ENCODE measurements at regions not wholly inside any gene's neighbourhood (a gene's known extent, or its start where the extent isn't known, plus 50 kb on each side); places are given as distances from the start of the nearest gene placed in this dataset.
A peak's percentile ranks its signal among the peaks of the same experiment; 100 is the strongest.

- ChIA-PET POLR2A (interaction anchor here (0.6 kb wide), 1 partner anchor 16 kb away, joined by 4 read pairs; no protein-coding TSS in a partner anchor), CTCF (no interaction called here)
- no peak for DNase-seq
- Histone ChIP-seq H3K4me2 (no peak overlapping the region), H3K9me2 (no peaks in the 10 kb centered on the region), H2AFZ (ENCODE audit: low read depth) (no peak overlapping the region), H3K36me3 (replicated peaks in 1 of 2; ENCODE audit: control insufficient read depth in 1 of 2, insufficient read depth in 2 of 2, low read length in 1 of 2) (no peaks in the 10 kb centered on the region), H3K27me3 (ENCODE audit: insufficient read depth) (no peaks in the 10 kb centered on the region), H3K4me3 (ENCODE audit: low read depth in 2 of 2, low read length in 1 of 2) (no peak overlapping the region), H3K27ac (ENCODE audit: low read depth in 2 of 2, low read length in 1 of 2) (no peak overlapping the region), H3K9me3 (no peaks in the 10 kb centered on the region), H3K4me1 (ENCODE audit: control insufficient read depth in 1 of 2, insufficient read depth in 2 of 2, low read depth in 1 of 2, low read length in 1 of 2) (peaks cover 0 to 14% of the 10 kb centered on the region in 2 experiments; a peak in 2 of 4 replicates), H3K79me2 (ENCODE audit: insufficient read depth) (no peaks in the 10 kb centered on the region), H3K9ac (no peak overlapping the region), H3F3A (replicated peaks; ENCODE audit: insufficient read depth) (peaks cover 6% of the 10 kb centered on the region), H4K20me1 (ENCODE audit: insufficient read depth) (no peaks in the 10 kb centered on the region)
- TF ChIP-seq SIN3A (IDR thresholded peaks at IDR 0.05; ENCODE audit: borderline replicate concordance, low read depth, low read length): no peak
- TF ChIP-seq, protein P1, sequence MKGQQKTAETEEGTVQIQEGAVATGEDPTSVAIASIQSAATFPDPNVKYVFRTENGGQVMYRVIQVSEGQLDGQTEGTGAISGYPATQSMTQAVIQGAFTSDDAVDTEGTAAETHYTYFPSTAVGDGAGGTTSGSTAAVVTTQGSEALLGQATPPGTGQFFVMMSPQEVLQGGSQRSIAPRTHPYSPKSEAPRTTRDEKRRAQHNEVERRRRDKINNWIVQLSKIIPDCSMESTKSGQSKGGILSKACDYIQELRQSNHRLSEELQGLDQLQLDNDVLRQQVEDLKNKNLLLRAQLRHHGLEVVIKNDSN (IDR thresholded peaks at IDR 0.05; ENCODE audit: borderline replicate concordance, low read depth): no peak
- TF ChIP-seq USF2 (IDR thresholded peaks at IDR 0.05; ENCODE audit: borderline replicate concordance, low read depth, low read length): no peak
- TF ChIP-seq TAF1 (IDR thresholded peaks at IDR 0.05; ENCODE audit: borderline replicate concordance, low read depth, low read length): no peak
- TF ChIP-seq JUND (IDR thresholded peaks at IDR 0.05): no peak
- TF ChIP-seq NFIC (IDR thresholded peaks at IDR 0.05; ENCODE audit: borderline replicate concordance): no peak
- no peak for TF ChIP-seq GABPA (IDR thresholded peaks at IDR 0.05; ENCODE audit: low read depth)
- no peak for TF ChIP-seq GATA2 (CRISPR knock-in tag; IDR thresholded peaks at IDR 0.05)
- WGBS (ENCODE audit: low lambda C conversion rate): 93% methylated on average over 9 of the region's 9 CpGs
Observed at GRCh38 chr1:234708700-234709395, 98.9 kb upstream of the IRF2BP2 start.

DNA sequence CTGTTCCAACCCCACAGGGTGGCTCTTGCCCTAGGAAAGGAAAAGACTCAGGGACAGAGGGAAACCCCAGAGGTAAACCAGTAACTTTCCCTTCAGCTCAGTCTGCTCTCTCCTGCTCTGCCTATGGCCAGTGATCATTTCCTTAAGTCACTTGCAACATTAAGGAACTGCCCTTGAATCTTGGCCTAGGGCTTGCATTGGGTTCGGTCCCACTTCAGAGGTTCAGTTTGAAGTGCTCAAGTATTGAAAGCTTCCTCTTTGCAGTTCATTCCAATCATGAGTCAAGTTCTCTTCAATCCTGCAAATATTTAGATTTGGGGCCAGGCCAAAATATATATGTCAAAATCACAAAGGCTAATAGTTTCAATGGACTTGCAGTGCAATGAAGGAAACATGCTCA lies 97.7 kb upstream of the IRF2BP2 start:
- H3F3A ChIP-seq (replicated peaks; ENCODE audit: insufficient read depth): peaks cover 6% of the 10 kb centered on the region
- H3K79me2 ChIP-seq (ENCODE audit: insufficient read depth): no peaks in the 10 kb centered on the region
- 88% methylated on average over 1 of the region's 1 CpG for WGBS (ENCODE audit: low lambda C conversion rate)
- CTCF ChIA-PET: interaction anchor here (1.0 kb wide), 1 partner anchor 11 kb away, joined by 4 read pairs; no protein-coding TSS in a partner anchor
- H3K36me3 ChIP-seq (replicated peaks in 1 of 2; ENCODE audit: control insufficient read depth in 1 of 2, insufficient read depth in 2 of 2, low read length in 1 of 2): no peaks in the 10 kb centered on the region
- H3K4me2 ChIP-seq: peak overlapping the region; percentile 47; the same call in 1 of the 2 replicates
- H3K4me3 ChIP-seq (ENCODE audit: low read depth in 2 of 2, low read length in 1 of 2): no peak overlapping the region
- no peaks in the 10 kb centered on the region for H3K27me3 ChIP-seq (ENCODE audit: insufficient read depth)
- no peak overlapping the region for H3K9ac ChIP-seq
- no peak for DNase-seq
- H3K4me1 ChIP-seq (ENCODE audit: control insufficient read depth in 1 of 2, insufficient read depth in 2 of 2, low read depth in 1 of 2, low read length in 1 of 2): peaks cover 0 to 14% of the 10 kb centered on the region in 2 experiments; a peak in 2 of 4 replicates
- POLR2A ChIA-PET: no interaction called here
- no peaks in the 10 kb centered on the region for H3K9me2 ChIP-seq
- H2AFZ ChIP-seq (ENCODE audit: low read depth): no peak overlapping the region
- H3K27ac ChIP-seq (ENCODE audit: low read depth in 2 of 2, low read length in 1 of 2): no peak overlapping the region
- H4K20me1 ChIP-seq (ENCODE audit: insufficient read depth): no peaks in the 10 kb centered on the region
- no peaks in the 10 kb centered on the region for H3K9me3 ChIP-seq
- TF ChIP-seq MXI1 (IDR thresholded peaks at IDR 0.05; ENCODE audit: low read depth, low read length): no peak
- TF ChIP-seq SIN3A (IDR thresholded peaks at IDR 0.05; ENCODE audit: borderline replicate concordance, low read depth, low read length): no peak
- no peak for TF ChIP-seq TEAD4 (IDR thresholded peaks at IDR 0.05; ENCODE audit: borderline replicate concordance, insufficient read depth)
- no peak for TF ChIP-seq RFX5 (IDR thresholded peaks at IDR 0.05; ENCODE audit: low read length)
- no peak for TF ChIP-seq EP300 (IDR thresholded peaks at IDR 0.05; ENCODE audit: borderline replicate concordance in 1 of 2, low read depth in 1 of 2, low read length in 1 of 2)
- no peak for TF ChIP-seq TCF12 (IDR thresholded peaks at IDR 0.05)
- TF ChIP-seq, protein P2, sequence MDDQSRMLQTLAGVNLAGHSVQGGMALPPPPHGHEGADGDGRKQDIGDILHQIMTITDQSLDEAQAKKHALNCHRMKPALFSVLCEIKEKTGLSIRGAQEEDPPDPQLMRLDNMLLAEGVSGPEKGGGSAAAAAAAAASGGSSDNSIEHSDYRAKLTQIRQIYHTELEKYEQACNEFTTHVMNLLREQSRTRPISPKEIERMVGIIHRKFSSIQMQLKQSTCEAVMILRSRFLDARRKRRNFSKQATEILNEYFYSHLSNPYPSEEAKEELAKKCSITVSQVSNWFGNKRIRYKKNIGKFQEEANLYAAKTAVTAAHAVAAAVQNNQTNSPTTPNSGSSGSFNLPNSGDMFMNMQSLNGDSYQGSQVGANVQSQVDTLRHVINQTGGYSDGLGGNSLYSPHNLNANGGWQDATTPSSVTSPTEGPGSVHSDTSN (IDR thresholded peaks at IDR 0.05): peak; percentile 37; the same call in 1 of the 2 replicates
- TF ChIP-seq, protein P3, sequence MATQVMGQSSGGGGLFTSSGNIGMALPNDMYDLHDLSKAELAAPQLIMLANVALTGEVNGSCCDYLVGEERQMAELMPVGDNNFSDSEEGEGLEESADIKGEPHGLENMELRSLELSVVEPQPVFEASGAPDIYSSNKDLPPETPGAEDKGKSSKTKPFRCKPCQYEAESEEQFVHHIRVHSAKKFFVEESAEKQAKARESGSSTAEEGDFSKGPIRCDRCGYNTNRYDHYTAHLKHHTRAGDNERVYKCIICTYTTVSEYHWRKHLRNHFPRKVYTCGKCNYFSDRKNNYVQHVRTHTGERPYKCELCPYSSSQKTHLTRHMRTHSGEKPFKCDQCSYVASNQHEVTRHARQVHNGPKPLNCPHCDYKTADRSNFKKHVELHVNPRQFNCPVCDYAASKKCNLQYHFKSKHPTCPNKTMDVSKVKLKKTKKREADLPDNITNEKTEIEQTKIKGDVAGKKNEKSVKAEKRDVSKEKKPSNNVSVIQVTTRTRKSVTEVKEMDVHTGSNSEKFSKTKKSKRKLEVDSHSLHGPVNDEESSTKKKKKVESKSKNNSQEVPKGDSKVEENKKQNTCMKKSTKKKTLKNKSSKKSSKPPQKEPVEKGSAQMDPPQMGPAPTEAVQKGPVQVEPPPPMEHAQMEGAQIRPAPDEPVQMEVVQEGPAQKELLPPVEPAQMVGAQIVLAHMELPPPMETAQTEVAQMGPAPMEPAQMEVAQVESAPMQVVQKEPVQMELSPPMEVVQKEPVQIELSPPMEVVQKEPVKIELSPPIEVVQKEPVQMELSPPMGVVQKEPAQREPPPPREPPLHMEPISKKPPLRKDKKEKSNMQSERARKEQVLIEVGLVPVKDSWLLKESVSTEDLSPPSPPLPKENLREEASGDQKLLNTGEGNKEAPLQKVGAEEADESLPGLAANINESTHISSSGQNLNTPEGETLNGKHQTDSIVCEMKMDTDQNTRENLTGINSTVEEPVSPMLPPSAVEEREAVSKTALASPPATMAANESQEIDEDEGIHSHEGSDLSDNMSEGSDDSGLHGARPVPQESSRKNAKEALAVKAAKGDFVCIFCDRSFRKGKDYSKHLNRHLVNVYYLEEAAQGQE (IDR thresholded peaks at IDR 0.05; ENCODE audit: low read depth, low read length): no peak
- peak; percentile 59 for TF ChIP-seq NFIC (IDR thresholded peaks at IDR 0.05; ENCODE audit: borderline replicate concordance)
- no peak for TF ChIP-seq CHD2 (IDR thresholded peaks at IDR 0.05; ENCODE audit: low read length, partially characterized antibody)
- no peak for TF ChIP-seq FOXJ3 (CRISPR knock-in tag; IDR thresholded peaks at IDR 0.05)
- TF ChIP-seq ZBTB33 (IDR thresholded peaks at IDR 0.05; ENCODE audit: borderline replicate concordance, low read depth): no peak

Data from SK-N-SH (cell line).